OCI-M1 (cell line): ENCODE measurements at regions not wholly inside any gene's neighbourhood (a gene's known extent, or its start where the extent isn't known, plus 50 kb on each side); places are given as distances from the start of the nearest gene placed in this dataset.
"Not testable (repeated sequence)": the region's sequence is repeated elsewhere in the genome, so short reads cannot be mapped to it uniquely, and the experiment has no call there.

Experiments
- DNase-seq: peaks from one replicate; lab custom pipeline; 2025; lab: John Stamatoyannopoulos, UW

DNA sequence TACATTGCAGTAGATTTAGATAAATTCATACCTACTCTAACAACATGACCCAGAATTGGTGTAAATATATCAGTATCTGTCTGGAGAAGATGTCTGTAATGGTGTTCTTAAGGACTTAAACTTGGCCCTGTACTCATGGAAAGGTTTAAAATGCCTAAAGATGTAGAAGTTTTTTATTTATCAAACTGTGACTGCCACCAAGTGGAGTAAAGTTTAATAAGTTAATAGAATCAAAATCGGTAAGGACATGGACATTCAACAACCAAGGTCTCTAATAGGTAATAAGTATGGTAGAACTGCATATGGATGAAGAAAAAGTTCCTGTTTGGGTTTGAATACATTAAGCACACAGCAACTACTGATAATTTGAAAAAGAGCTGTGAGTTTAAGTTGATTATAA lies 474.0 kb upstream of the NDST3 start:
- DNase-seq: peak; percentile 58

GRCh38 chr4:117574085-117574484 lies 460.2 kb upstream of the NDST3 start:
- no peak for DNase-seq

- no peak for DNase-seq
Observed at GRCh38 chr4:117575850-117576249, 458.4 kb upstream of the NDST3 start.

GRCh38 chr4:117577686-117578311 lies 456.5 kb upstream of the NDST3 start:
- no peak for DNase-seq

DNA sequence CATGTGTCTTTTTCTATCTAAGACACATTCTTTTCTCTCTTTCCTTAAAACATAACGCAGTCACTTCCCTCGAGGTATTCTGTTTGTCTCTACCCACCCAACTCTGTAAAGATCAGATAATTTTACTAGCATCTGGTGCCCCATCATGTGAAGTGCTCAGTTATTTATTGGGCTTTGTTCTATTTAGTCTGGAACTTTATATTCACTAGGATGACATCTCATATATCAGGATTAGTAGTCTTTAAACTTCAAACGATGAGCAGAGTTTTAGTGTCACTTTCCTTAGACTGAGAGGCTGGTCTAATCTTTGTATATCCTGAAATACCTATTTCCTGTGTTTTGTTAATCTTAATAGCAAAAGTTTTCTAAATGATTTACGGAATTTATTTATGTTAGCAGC lies 445.5 kb upstream of the NDST3 start:
- no peak for DNase-seq

DNA sequence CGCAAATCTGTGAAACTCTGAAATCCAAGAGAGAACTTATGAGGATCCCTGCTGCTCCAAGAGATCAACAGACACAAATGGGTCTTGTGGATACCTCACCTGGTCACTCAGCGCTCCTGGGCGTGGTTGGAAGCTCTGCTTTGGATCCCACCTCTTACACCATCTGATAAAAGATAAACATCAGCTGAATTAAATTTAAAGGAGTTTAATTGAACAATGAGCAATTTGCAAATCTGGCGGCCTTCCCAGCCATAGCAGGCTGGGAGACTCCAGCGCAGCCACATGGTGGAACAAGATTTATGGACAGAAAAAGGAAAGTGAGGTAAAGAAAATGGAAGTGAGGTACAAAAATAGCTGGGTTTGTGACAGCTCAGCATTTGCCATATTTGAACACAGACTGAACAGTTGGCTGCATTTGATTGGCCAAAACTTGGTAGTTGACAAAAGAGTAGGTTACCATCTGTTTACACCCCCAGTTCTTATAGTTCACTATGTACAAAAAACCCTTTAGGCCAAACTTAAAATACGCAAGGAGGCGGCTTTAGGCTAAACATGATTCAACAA lies 437.3 kb upstream of the NDST3 start:
- no peak for DNase-seq

GRCh38 chr4:117599393-117599792 lies 434.9 kb upstream of the NDST3 start:
- DNase-seq: not testable (repeated sequence)

DNA sequence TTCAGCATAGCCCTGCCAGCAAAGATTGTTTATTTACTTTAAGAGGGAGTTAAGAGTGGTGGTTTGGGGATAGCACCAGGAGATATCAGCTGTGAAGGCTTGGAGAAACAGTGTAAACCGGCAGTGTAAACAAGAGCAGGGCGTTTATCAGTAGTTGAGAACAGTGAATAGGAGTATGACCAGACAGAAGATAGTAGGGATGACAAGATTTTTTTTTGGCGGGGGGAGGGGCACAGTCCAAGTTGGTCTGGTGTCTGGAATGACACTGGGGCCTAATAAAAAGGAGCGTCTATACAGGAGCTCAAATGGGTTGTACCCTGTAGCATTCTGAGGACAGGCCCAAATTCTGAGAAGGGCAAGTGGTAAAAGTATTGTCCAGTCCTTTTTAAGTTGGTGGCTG lies 433.4 kb upstream of the NDST3 start:
- not testable (repeated sequence) for DNase-seq

GRCh38 chr4:117610706-117611308 lies 423.5 kb upstream of the NDST3 start:
- DNase-seq: no peak

DNA sequence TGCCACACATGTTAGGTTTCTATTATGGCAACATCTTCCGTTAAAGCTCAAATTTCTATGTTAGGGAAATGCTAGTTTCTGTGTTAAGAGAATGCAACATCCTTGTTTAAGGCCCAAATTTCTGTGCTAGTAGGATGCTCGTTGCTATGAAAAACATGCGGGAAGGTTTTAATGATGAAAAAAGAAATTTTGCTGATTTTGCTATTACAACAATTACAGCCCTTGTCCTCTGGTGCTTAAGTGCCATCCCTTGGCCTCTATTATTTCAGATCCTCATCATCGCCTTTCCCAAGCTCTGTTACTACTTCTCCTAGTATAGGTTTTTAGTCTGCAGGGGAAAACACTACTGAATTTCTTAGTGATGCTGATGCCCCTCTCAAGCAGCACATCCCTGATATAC lies 412.6 kb upstream of the NDST3 start:
- no peak for DNase-seq

GRCh38 chr4:117623326-117623725 lies 411.0 kb upstream of the NDST3 start:
- no peak for DNase-seq

GRCh38 chr4:117626664-117627063 lies 407.6 kb upstream of the NDST3 start:
- DNase-seq: no peak

- DNase-seq: no peak
Observed at GRCh38 chr4:117634716-117635115, 399.6 kb upstream of the NDST3 start.

DNA sequence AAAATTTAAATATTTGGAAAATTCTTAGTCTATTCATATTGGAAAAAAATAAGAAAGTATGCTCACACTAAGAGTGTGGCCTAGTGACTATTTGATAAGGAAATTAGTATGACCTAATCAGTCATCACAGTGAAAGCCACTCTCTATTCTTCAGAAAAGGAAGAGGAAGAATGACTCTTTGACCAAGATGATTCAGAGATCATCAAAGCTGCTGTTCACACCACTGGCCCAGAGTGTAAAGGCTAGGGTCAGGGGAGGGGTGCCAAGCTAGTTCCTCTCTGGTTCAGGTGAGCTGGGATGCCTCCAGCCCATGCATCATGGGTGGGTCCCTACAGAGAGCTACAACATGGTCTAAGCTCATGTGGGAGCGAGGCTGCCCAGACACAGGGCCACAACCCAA lies 396.9 kb upstream of the NDST3 start:
- DNase-seq: peak; percentile 45

DNA sequence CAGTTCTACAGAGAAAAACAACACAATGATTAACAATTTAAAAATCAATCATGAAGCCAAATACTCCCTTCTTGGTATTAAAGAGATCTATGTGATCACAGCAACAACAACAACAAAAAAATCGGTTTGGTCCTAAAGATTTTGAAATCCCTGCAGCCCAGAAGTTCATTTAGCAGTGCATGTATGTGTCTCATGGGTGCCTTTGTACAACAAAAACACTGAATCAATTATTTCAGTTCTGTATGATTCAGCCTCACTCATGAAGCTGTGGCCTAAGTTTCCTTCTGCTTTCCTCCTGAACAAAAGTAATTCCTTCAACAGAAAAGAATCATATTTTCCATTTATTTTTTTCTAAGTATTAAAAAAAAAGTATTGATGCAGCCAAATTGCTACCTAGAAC lies 393.4 kb upstream of the NDST3 start:
- DNase-seq: peak; percentile 27

GRCh38 chr4:117641519-117641918 lies 392.8 kb upstream of the NDST3 start:
- DNase-seq: peak; percentile 56

GRCh38 chr4:117654079-117654478 lies 380.2 kb upstream of the NDST3 start:
- no peak for DNase-seq

GRCh38 chr4:117660668-117661067 lies 373.6 kb upstream of the NDST3 start:
- DNase-seq: peak; percentile 90

DNA sequence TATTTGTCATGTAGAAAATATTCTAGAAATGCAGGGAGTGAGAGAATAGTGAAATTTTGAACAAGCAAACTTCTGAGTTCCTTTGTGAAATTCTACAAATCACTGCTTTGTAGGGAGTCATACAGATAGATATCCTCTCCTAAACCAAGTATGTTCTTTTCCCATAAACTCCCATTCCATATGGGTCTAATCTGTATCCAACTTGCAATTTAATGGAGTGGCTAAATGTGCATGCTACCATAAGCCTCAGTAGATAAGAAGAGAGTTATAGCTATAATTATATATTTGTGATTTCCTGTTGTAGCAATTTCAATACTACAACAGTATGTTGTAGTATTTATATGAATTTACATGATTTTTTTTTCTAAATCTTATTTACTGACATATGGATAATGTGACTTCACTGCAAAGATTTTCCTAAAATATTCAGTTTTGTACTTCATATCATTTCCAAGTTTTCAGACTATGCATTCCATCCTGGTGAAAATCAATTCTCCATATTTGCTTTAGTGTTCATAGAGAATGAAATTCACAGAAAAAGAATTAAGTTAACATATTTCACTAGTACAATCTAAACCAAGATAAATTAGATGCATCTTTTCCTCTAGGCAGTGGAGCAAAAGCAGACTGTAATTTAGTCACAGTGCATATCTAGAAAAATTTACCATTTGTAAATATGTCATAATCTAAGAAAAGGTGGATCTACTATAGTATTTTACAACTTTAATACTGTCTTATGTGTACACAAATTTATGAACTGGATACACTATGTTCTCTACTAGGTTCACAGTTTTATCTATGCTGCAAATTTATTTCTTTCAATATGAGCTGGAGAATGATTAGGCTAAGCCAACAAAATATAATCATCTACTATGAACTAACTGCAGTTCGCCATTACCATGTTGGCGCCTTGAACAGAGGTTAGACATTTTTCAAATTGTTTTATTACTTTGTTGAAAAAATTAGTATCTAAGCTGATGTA lies 372.9 kb upstream of the NDST3 start:
- DNase-seq: peak; percentile 51

DNA sequence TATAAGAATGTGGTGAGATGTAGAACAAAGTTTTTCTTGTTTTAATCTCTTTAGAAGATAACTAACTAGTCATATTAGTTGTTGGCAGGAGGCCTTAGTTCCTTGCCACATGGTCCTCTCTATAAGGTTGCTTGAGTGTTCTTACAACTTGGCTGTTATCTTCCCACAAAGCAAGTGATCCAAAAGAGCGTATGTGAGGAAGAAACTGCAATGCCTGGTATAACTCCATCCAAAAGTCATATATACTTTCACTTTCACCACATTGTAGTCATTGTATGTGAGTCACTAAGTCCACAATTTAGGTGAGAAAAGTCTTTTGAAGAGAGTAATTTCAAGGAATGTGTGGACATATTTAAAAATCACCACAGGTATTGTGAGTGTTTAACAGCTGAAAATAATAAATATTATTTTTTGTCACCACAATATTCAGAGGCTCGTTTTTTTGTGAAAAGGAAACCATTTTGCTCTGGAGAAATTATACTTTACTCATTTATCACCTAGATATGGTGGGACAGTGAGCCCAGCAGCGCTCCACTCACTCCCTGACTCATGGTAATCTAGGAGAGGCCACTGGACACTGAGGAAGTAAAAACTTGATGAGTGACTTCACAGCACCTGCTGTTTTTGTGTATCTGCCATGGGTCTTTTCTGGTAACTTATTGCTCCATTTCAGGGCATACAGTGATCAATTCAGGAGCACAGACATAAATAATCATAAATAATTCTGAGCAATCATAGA lies 369.4 kb upstream of the NDST3 start:
- DNase-seq: peak; percentile 82

GRCh38 chr4:117676153-117676552 lies 358.1 kb upstream of the NDST3 start:
- no peak for DNase-seq

- DNase-seq: no peak
Observed at GRCh38 chr4:117678861-117679260, 355.4 kb upstream of the NDST3 start.
